ENCODE measurements at regions not wholly inside any gene's neighbourhood (a gene's known extent, or its start where the extent isn't known, plus 50 kb on each side); places are given as distances from the start of the nearest gene placed in this dataset.

GRCh38 chr2:147553775-147554271 lies 291.0 kb upstream of the ACVR2A start:
- DNase-seq (ENCODE audit: low read depth, low spot score), result no peak

DNA sequence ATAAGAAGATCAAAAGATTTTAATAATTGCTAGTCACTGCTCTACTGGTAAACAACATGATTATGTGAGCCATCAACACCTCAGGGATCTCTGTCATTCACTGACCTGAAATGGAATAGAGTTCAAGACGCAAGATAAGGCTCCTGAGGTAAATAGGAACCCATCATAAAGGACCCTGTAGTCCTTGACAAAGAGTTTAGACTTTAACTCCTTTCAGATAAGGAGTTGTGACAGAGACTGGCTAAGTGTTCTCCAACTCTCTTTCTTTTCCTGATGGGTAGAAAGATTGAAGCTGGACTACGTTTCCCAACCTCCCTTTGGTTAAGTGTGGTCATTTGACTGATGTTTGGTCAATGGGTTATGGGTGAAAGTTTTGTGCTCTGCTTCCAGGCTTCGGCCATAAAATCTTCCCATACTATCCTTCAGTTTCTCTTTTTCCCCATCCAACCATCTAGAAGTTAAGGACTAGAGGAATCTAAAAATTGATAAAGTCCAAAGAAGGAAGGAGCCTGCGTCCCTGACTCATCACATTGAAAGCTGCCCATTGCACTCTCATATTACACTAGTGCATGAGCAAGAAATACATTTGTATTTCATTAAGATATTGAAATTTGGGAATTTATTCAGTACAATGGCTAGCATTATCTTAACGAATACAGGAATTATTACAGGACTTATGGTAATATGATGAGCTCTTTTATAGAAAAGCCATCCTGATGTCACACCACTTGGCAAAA lies 293.7 kb upstream of the ACVR2A start:
- no peak for DNase-seq (ENCODE audit: low read depth, low spot score)

DNA sequence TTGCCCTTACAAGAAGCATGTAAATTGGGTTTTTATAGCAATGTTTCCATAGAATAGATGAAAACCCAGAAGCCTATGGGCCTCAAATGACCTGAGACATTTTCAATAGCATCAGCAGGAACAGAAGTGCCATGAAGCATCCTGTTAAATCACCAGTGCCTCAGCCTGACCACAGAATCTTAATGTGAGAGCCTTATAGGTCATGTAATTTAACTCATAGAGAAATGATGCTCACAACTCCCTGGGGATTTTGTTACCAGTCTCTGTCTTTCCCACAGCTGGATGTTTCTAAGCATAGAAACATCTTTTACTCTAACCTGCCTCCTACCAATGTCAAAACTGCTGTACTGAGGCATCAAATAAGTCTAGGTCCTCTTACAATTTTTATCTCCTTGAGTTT lies 295.8 kb upstream of the ACVR2A start:
- DNase-seq (ENCODE audit: low read depth, low spot score), result no peak

- DNase-seq (ENCODE audit: low read depth, low spot score), result peak; percentile 20
Observed at GRCh38 chr2:147548451-147548850, 296.4 kb upstream of the ACVR2A start.

DNA sequence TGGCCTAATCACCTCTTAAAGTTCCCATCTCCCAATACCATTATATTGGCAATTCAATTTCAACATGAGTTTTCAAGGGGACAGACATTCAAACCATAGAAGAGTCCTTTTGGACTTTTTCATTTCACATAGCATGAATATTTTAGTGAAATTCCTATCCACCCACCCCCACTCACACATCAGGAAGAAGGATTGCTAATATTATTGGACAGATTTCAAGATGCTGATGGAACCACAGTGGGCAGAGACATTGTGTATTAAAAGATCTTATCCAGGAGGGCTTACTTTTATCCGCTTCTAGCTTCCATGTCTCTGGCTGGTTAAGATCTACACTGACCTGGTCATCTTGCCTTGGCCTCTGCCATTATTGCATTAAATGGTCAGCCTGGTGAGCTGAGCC lies 297.4 kb upstream of the ACVR2A start:
- DNase-seq (ENCODE audit: low read depth, low spot score), result peak; percentile 51

DNA sequence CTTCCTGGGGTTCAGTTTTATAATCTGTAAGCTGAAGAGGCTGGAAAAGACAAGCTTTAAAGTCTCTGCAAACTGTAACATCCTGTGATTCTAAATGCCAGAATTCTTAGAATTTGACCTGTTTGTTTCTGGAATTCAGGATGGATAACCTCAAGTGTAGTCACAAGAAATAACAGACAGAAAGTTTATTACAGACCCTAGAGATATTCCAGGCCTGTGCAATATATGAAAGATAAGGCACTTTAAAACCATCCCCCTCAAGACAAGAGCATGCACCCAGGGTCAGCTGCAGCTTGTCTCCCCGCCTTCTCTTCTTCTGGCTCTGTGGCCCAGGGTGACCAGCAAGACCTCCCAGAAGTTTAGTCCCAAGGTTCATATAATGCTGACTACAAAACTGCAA lies 298.7 kb upstream of the ACVR2A start:
- no peak for DNase-seq (ENCODE audit: low read depth, low spot score)

DNA sequence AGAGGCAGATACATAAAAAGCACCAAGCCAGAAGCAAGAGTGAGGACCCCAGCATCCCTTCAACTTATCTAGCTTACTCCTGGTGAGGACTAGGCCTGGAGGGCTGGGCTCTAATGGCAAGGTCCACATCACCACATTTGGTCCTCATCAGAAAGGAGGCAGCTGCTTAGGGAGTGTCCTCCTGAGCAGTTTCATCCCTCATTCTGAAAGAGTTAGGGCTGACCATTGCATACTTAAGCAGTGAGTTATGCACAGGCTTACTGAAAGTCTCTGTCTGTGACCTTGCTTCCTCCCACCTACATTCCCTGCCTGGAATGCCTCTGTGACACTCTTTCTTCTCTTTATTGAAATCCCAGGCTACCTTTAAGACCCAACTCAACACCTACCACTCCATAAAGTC lies 301.8 kb upstream of the ACVR2A start:
- peak; percentile 22 for DNase-seq (ENCODE audit: low read depth, low spot score)

DNA sequence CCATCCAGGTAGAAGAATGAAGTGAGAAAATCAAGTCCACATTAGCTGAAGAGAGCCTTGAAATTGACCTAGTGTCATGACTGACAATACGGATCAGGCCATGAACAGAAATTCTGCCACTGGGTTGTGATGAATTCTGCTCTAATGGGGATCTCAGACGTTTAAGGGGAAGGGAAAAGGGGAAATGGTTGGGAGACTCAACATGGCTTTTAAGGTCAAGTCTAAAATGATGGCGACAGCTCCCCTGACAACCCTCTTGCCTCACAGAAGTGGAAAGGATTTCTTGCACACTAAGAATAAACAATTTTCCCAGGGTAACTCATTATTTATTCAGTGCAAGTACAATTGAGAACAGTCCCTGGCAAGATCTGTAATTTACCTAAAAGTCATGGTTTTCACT lies 302.5 kb upstream of the ACVR2A start:
- no peak for DNase-seq (ENCODE audit: low read depth, low spot score)

DNA sequence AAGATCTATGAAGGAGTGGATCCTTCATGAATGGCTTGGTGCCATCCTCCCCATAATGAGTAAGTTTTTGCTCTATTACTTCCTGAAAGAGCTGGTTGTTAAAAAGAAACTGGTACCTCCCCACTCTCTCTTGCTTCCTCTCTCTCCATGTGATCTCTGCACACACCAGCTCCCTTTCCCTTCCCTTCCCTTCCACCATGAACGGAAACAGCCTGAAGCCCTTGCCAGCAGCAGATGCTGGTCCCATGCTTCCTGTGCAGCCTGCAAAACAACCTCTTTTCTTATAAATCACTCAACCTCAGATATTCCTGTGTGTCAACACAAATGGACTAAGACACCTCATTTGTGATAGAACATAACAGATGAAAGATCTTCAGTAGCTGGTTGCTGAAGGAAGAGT lies 303.5 kb upstream of the ACVR2A start:
- no peak for DNase-seq (ENCODE audit: low read depth, low spot score)

- DNase-seq (ENCODE audit: low read depth, low spot score), result no peak
Observed at GRCh38 chr2:147538821-147539220, 306.0 kb upstream of the ACVR2A start.

DNA sequence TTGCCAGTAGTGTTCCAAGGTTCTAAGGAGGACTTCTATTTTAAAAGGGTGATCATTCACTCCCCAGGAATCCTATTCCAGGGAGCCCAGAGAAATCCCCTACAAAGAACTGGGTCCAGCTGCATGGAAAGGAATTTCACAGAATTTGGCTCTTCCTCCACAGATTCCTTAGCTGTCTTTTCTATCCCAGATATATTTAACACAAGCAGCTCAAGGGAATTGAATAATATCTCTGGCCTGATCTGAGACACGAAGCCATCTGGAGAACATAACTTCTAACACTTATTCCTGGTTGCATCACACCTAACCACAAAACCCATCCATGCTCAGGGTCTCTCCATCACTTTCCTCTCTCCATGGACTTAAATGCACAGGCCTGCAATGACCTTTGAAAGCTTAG lies 306.7 kb upstream of the ACVR2A start:
- DNase-seq (ENCODE audit: low read depth, low spot score), result no peak

DNA sequence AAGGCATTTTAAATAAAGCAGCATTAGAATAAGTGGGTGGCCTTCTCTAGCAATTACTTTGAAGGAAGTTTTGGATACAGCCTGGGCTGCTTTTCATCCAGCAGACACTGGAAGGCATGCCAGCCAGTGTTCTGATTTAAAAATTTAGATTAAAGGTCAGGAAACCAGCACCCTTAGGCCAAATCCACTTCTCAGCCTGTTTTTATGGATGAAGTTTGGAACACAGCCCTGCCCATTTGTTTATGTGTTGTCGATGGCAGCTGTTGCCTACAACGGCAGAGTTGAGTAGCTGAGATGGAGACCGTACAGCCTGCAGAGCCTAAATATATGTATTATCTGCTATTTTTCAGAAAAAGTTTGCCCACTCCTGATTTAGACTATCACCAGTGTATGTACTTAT lies 313.6 kb upstream of the ACVR2A start:
- no peak for DNase-seq (ENCODE audit: low read depth, low spot score)

- DNase-seq (ENCODE audit: low read depth, low spot score), result no peak
Observed at GRCh38 chr2:147530033-147530432, 314.8 kb upstream of the ACVR2A start.

DNA sequence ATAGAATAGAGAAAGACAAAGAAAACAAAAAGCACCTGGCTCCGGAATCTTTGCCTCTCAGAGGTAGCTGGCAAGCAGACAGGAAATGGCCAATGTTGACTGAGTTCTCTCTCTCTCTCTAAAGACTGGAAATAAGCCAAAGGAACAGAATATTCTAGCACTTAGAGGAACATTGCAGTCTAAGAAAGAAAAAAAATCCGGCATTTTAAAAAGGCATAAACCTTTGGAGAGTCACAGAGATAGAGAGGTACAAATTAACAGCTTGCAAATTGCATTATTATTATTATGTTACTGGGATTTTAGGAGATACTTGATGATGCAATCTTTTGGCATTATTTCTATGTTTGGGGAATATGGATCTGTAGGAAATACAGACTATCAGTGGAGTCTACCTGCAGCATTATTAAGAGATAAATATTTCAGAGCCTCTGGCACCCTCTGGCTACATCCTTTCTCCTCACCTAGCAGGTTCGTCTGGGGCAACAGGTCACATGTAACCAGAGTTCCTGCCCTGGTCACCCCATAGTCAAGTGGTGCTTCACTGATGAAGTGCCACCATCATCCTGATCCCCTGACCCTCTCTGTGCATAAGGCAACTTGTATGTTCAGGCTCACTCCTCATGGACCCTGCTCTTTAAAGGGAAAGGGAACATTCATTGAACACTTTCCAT lies 318.9 kb upstream of the ACVR2A start:
- peak; percentile 36 for DNase-seq (ENCODE audit: low read depth, low spot score)

- DNase-seq (ENCODE audit: low read depth, low spot score), result no peak
Observed at GRCh38 chr2:147524912-147525311, 319.9 kb upstream of the ACVR2A start.

DNA sequence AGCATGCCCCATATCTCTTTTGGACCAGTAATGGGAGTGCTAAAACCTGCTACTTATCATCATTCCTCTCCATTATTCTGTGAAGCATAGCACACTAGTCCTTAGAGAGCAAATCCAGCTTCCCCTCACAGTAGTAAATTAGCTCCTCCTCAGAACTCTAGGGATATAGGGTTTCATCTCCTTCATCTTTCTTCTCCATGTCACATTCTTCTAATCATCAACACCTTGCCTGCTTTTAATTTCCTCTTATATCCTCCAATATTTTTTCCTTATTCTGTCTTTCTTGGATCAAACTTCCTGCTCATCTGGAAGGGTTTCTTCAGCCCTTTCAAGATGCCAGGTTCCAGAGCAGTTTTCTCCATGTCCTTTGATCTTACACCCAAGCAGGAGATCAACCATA lies 321.4 kb upstream of the ACVR2A start:
- no peak for DNase-seq (ENCODE audit: low read depth, low spot score)

DNA sequence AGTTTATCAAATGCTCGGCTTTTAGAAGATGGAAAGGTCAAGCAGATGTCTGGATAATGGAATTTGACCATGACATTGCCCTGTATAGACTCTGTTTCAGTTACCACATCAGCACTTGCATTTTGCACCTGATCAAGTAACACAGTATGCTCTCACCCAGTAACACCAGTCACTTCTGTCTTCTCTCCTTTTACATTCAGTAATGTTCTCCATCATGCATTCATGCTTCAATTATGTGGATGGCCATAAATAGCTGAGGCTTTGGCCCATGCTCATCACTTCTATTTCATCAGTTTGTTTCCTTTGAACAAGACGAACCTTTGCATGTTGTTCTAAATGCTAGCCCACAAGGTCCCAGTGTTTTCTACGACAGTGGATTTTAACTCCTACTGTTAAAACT lies 322.9 kb upstream of the ACVR2A start:
- DNase-seq (ENCODE audit: low read depth, low spot score), result no peak

- no peak for DNase-seq (ENCODE audit: low read depth, low spot score)
Observed at GRCh38 chr2:147520817-147521216, 324.0 kb upstream of the ACVR2A start.

DNA sequence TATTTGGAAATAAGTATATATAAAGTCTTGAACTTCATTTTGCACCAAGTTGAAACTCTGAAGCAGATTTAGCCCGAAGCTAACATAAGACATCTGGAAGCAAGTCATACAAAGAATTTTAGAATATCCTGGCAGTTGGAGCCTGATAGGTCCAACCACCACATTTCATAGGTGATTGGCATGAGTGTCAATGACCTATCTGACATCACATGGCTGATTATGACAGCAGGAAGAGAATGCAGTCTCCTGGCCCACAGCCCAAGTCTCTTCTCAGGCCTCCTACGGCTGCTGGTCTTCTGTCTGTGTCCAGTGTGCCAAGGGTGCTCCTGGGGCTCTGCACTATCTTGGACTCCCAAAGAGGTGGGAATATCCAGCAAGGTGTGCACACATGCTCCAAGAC lies 325.7 kb upstream of the ACVR2A start:
- no peak for DNase-seq (ENCODE audit: low read depth, low spot score)

DNA sequence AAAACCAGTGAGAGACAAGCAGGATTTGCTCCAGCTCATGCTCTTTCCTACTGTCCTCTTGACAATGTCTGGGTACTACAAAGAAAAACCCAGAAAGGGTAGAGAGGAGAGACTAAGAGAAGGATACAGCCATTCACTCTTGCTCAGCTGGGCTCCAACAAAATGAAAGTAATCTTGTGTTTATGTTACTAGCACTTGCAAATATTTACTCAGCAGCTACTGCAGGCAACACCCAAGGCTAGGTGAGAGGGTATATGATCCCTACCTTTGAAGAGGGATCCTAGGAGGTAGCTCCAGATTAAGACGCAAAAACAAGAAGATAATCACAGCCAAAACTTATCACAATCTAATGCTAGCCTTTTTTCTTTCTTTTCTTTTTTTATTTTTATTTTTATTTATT lies 329.6 kb upstream of the ACVR2A start:
- DNase-seq (ENCODE audit: low read depth, low spot score), result no peak

GRCh38 chr2:147512206-147512605 lies 332.6 kb upstream of the ACVR2A start:
- DNase-seq (ENCODE audit: low read depth, low spot score), result no peak

DNA sequence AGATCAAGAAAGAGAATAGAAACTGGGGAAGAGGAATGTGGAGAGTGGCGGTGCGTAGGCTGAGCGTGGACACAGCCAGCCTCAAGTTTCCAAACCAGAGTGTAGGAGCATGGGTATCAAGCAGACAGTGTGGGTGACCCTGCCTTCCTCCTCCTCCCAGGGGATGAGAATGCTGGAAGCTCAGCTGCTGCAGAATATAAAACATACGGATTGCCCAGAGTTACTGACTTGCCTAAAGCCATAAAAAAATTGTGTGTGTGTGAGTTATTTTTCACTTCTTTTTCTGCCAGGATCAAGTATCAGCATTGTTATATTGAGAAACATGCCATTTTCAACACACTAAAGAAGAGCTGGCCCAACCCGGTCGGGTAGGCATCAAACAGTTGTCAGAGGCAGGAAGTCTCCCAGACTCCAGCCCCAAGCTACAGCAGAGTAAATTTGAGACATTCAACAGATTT lies 333.3 kb upstream of the ACVR2A start:
- DNase-seq (ENCODE audit: low read depth, low spot score), result no peak

- DNase-seq (ENCODE audit: low read depth, low spot score), result no peak
Observed at GRCh38 chr2:147509821-147510220, 335.0 kb upstream of the ACVR2A start.

Measured in astrocyte of the hippocampus (primary cell).